Endothelial cell of umbilical vein (primary cell): ENCODE measurements at regions not wholly inside any gene's neighbourhood (a gene's known extent, or its start where the extent isn't known, plus 50 kb on each side); places are given as distances from the start of the nearest gene placed in this dataset.

ENCODE experiments used
- BruUV-seq: library from RNA; stranded (reverse); fragments of 400-500 nt; replicated peaks from 2 replicates; lab custom pipeline; 2021; lab: Mats Ljungman, UMichigan
- CTCF ChIA-PET: fragments of 300-600, 350-600 bp; sonication (Branson Sonifier 250); formaldehyde crosslinking; loops from one replicate; lab custom pipeline; 2021; ENCODE audit warnings: antibody characterized with exemption, inconsistent platforms; lab: Charles Lee
- POLR2A ChIA-PET: fragments of 300-600, 350-600 bp; sonication (Branson Sonifier 250); formaldehyde crosslinking; loops from one replicate; lab custom pipeline; 2021; ENCODE audit warnings: antibody characterized with exemption, inconsistent platforms; lab: Charles Lee
- DNase-seq: peaks from one replicate; pipeline ENCODE4 v3.0.0-alpha.2; 2011; ENCODE audit warnings: low read depth, low spot score
- FAIRE-seq: peaks from 2 replicates; lab custom pipeline; 2011; peaks lifted over from hg19 to GRCh38; lab: Jason Lieb, UNC
- H2AFZ ChIP-seq: 2 replicates; pipeline ENCODE4 v1.6.0; 2012; ENCODE audit warnings: low read depth, low read length, control low read depth, inconsistent platforms
- H3K27ac ChIP-seq: 2 replicates; pipeline ENCODE4 v1.5.1; 2011; ENCODE audit warnings: low read depth, mild to moderate bottlenecking, control low read depth, low read length, moderate library complexity; ENCODE audit not compliant: insufficient read depth
- H3K27me3 ChIP-seq, 2 experiments: 2 replicates each; pipeline versions ENCODE4 v1.6.0 to v1.6.1; 2011; ENCODE audit warnings: low read length in 2 of 2, mixed read lengths in 1 of 2; ENCODE audit not compliant: control insufficient read depth in 2 of 2, insufficient read depth in 2 of 2
- H3K36me3 ChIP-seq, 2 experiments: 2 replicates in 1 of 2; 3 replicates in 1 of 2; pipeline ENCODE4 v1.5.1; 2011; ENCODE audit warnings: low read length in 2 of 2, mild to moderate bottlenecking in 1 of 2, moderate library complexity in 1 of 2; ENCODE audit not compliant: control insufficient read depth in 2 of 2, insufficient read depth in 2 of 2; ENCODE audit errors: extremely low read depth in 1 of 2
- H3K4me1 ChIP-seq: 3 replicates; pipeline ENCODE4 v1.5.1; 2011; ENCODE audit warnings: mild to moderate bottlenecking, low read length; ENCODE audit not compliant: control insufficient read depth, insufficient read depth; ENCODE audit errors: extremely low read depth
- H3K4me2 ChIP-seq: 2 replicates; pipeline ENCODE4 v1.6.1; 2011; ENCODE audit warnings: low read length, control low read depth, mixed read lengths; ENCODE audit not compliant: insufficient read depth
- H3K4me3 ChIP-seq, 3 experiments: fragments of 200-600 bp in 1 of 3; sonication (generic), shearing (Covaris generic) in 1 of 3; replicated peaks in 1 of 3; 2 replicates each; pipeline ENCODE4 v1.5.1; 2011 to 2016; ENCODE audit warnings: control low read depth in 3 of 3, low read length in 3 of 3, mild to moderate bottlenecking in 2 of 3, inconsistent platforms in 1 of 3, low read depth in 1 of 3, moderate library complexity in 1 of 3; ENCODE audit not compliant: insufficient read depth in 1 of 3
- H3K79me2 ChIP-seq: 2 replicates; pipeline ENCODE4 v1.6.0; 2012; ENCODE audit warnings: low read length, inconsistent platforms; ENCODE audit not compliant: control insufficient read depth, insufficient read depth
- H3K9ac ChIP-seq: replicated peaks from 2 replicates; pipeline ENCODE3; 2011; ENCODE audit warnings: low read length, control low read depth; ENCODE audit not compliant: insufficient read depth; ENCODE audit errors: extremely low read depth
- H3K9me1 ChIP-seq: replicated peaks from 3 replicates; pipeline ENCODE4 v1.6.0; 2011; ENCODE audit warnings: mild to moderate bottlenecking, low read length; ENCODE audit not compliant: control insufficient read depth, insufficient read depth; ENCODE audit errors: extremely low read depth
- H3K9me3 ChIP-seq: replicated peaks from 2 replicates; pipeline ENCODE4 v1.5.1; 2012; ENCODE audit warnings: low read length, inconsistent platforms; ENCODE audit not compliant: control insufficient read depth, insufficient read depth
- H4K20me1 ChIP-seq: replicated peaks from 2 replicates; pipeline ENCODE3; 2011; ENCODE audit warnings: mild to moderate bottlenecking, low read length; ENCODE audit not compliant: control insufficient read depth, insufficient read depth; ENCODE audit errors: extremely low read depth
- CTCF ChIP-seq, 2 donors: IDR thresholded peaks; 1 replicate in 1 of 2; 2 replicates in 1 of 2; pipeline ENCODE4 v1.5.1; 2011; ENCODE audit warnings: low read length in 2 of 2, mild to moderate bottlenecking in 2 of 2, moderate library complexity in 2 of 2, control low read depth in 1 of 2, inconsistent platforms in 1 of 2, low read depth in 1 of 2; ENCODE audit not compliant: insufficient read depth in 1 of 2; ENCODE audit errors: extremely low read depth in 1 of 2
- EZH2 ChIP-seq: IDR thresholded peaks from 2 replicates; pipeline ENCODE4 v1.6.1; 2012; ENCODE audit warnings: borderline replicate concordance, low read depth, mild to moderate bottlenecking, moderate library complexity, low read length, inconsistent platforms; ENCODE audit not compliant: severe bottlenecking
- FOS ChIP-seq: IDR thresholded peaks from 2 replicates; pipeline ENCODE4 v1.6.1; 2011; ENCODE audit warnings: mild to moderate bottlenecking, low read length, moderate library complexity, borderline replicate concordance; ENCODE audit not compliant: insufficient read depth
- GATA2 ChIP-seq: IDR thresholded peaks from 2 replicates; pipeline ENCODE4 v1.7.0; 2011; ENCODE audit warnings: low read depth, mild to moderate bottlenecking, moderate library complexity, mixed read lengths, low read length; ENCODE audit not compliant: insufficient read length, insufficient read depth
- JUN ChIP-seq: IDR thresholded peaks from 2 replicates; pipeline ENCODE4 v1.6.1; 2011; ENCODE audit warnings: borderline replicate concordance, low read depth; ENCODE audit not compliant: insufficient read length, insufficient read depth
- MAX ChIP-seq: IDR thresholded peaks from 2 replicates; pipeline ENCODE4 v1.6.1; 2011; ENCODE audit not compliant: insufficient read depth, insufficient read length
- MYC ChIP-seq: IDR thresholded peaks from one replicate; pipeline ENCODE4 v1.6.1; 2011; ENCODE audit warnings: mild to moderate bottlenecking, low read depth, low read length
- POLR2A ChIP-seq: IDR thresholded peaks from 2 replicates; pipeline ENCODE4 v1.6.1; 2012; ENCODE audit warnings: low read depth, mild to moderate bottlenecking, control low read depth, low read length
- POLR2AphosphoS5 ChIP-seq: IDR thresholded peaks from 2 replicates; pipeline ENCODE4 v1.6.1; 2012; ENCODE audit warnings: low read depth, mild to moderate bottlenecking, control low read depth, low read length, moderate library complexity; ENCODE audit not compliant: insufficient read depth
- dilution Hi-C: fragments of 300-500 bp; cut with MboI; formaldehyde crosslinking; loops from one replicate; pipeline ENCODE4 v1.15.0; 2019; ENCODE audit warnings: low sequenced_read_pairs; ENCODE audit not compliant: extremely low pct_ligation_motif_present
- intact Hi-C: fragments of 100-400 bp; cut with micrococcal nuclease; formaldehyde crosslinking; loops from one replicate; pipeline ENCODE4 v1.10.0; 2022

GRCh38 chr2:241983571-241984270 lies 114.2 kb downstream of the RTP5 start:
- POLR2A ChIA-PET, result no interaction called here
- no peaks in the 10 kb centered on the region for H3K27me3 ChIP-seq

More at GRCh38 chr2:241983571-241984270, 114.2 kb downstream of the RTP5 start:
- no peaks in the 10 kb centered on the region for H3K9me3 ChIP-seq
- FAIRE-seq (no peak), DNase-seq (no peak)
- CTCF ChIA-PET, result interaction anchor here (1.1 kb wide), 1 partner anchor 33 kb away, joined by 3 read pairs; no protein-coding TSS in a partner anchor
- no TSS peak for BruUV-seq
- no peak overlapping the region for H3K27ac ChIP-seq
- no peaks in the 10 kb centered on the region for H3K9me1 ChIP-seq
- no peaks in the 10 kb centered on the region for H3K79me2 ChIP-seq
- no peaks in the 10 kb centered on the region for H3K36me3 ChIP-seq
- dilution Hi-C loops (no loop called here), intact Hi-C loops (no loop called here)
- TF ChIP-seq CTCF (IDR thresholded peaks at IDR 0.05; ENCODE audit: extremely low read depth in 1 of 2, insufficient read depth in 1 of 2, low read depth in 1 of 2, low read length in 2 of 2) (no peak), EZH2 (no peak), GATA2 (no peak), MYC (no peak), MAX (no peak), FOS (no peak), JUN (no peak), POLR2AphosphoS5 (no peak), POLR2A (no peak)
- no peak overlapping the region for H3K4me2 ChIP-seq
- H3K4me3 ChIP-seq, result no peak overlapping the region
- no peak overlapping the region for H2AFZ ChIP-seq
- H4K20me1 ChIP-seq, result no peaks in the 10 kb centered on the region
- H3K4me1 ChIP-seq, result no peaks in the 10 kb centered on the region
- H3K9ac ChIP-seq, result no peak overlapping the region
